GM06990 (cell line): ENCODE measurements at regions not wholly inside any gene's neighbourhood (a gene's known extent, or its start where the extent isn't known, plus 50 kb on each side); places are given as distances from the start of the nearest gene placed in this dataset.

ENCODE experiments used
- DNase-seq: peaks from one replicate; pipeline ENCODE4 v3.0.0-alpha.2; 2011; ENCODE audit not compliant: insufficient read length; ENCODE audit errors: extremely low read depth
- H3K27me3 ChIP-seq: replicated peaks from 2 replicates; pipeline ENCODE4 v1.6.0; 2011; ENCODE audit warnings: low read length; ENCODE audit not compliant: control insufficient read depth, insufficient read depth
- H3K36me3 ChIP-seq: 2 replicates; pipeline ENCODE4 v1.5.1; 2011; ENCODE audit warnings: low read length; ENCODE audit not compliant: control insufficient read depth, insufficient read depth
- H3K4me3 ChIP-seq: replicated peaks from 2 replicates; pipeline ENCODE4 v1.5.1; 2011; ENCODE audit warnings: low read depth, mild to moderate bottlenecking, control low read depth, low read length
- CTCF ChIP-seq: IDR thresholded peaks from 2 replicates; pipeline ENCODE4 v1.5.1; 2011; ENCODE audit warnings: low read length, control low read depth, mild to moderate bottlenecking, inconsistent platforms; ENCODE audit not compliant: insufficient read depth, poor library complexity, severe bottlenecking

DNA sequence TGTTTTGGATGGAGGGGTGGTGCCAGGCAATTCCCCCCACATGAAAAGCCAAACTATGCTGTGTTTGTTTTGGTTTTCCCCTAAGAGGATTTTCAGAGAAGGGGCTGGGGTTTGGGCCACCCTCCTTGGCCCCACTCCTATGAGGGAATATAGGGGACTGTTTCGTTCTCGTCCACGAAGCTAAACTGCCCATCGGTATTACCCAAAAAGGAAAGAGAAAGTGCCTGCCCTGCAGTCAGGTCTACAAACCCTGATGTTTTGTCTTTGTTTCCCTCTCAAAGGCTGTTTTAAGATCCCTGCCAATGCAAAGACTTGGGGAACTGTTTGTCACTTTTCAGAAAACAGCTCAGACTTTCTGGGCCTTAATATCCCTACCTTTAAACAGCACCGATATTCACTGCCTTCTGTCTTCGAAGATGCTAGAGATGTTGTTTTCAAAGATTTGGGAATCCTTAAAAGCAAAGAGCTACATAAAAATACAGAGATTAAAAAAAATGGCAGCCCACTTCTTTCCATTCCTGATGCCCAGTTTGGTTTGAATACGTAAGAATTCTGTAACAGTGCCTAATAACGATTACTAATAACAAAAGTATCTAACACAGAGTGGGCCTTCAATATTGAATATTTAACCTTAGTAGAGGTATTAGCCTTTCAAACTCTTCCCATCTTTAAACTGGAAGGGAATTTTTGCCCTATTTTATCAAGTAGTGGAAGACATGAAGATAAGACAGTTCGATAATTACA is 518.4 kb downstream of the MED13L start:
- H3K4me3 ChIP-seq = no peak overlapping the region
- H3K36me3 ChIP-seq = no peaks in the 10 kb centered on the region
- DNase-seq = no peak
- no peaks in the 10 kb centered on the region for H3K27me3 ChIP-seq
- TF ChIP-seq CTCF = no peak

GRCh38 chr12:115758183-115758582 is 519.3 kb downstream of the MED13L start:
- Histone ChIP-seq H3K36me3 (no peaks in the 10 kb centered on the region), H3K27me3 (no peaks in the 10 kb centered on the region), H3K4me3 (no peak overlapping the region)
- TF ChIP-seq CTCF = no peak
- DNase-seq = no peak

DNA sequence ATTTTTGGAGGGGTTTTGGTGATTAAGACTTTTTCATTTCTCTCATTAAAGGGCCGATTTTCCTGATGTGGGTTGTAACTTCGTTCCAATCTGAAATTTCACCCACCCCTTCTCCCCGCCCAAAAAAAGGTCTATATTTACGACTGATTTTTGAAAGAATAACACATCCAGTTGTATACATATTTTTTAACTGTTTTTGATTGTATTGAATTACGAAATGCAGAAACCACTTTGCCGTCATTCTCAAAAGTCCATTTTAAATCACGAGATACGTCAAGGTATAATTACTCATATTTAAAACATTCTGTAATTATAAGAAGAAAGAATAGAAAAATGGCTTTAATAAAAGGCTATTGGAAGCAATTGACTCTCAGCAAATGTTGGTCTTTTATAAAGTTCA is 520.7 kb downstream of the MED13L start:
- Histone ChIP-seq H3K27me3 (no peaks in the 10 kb centered on the region), H3K4me3 (no peak overlapping the region), H3K36me3 (no peaks in the 10 kb centered on the region)
- no peak for DNase-seq
- no peak for TF ChIP-seq CTCF

DNA sequence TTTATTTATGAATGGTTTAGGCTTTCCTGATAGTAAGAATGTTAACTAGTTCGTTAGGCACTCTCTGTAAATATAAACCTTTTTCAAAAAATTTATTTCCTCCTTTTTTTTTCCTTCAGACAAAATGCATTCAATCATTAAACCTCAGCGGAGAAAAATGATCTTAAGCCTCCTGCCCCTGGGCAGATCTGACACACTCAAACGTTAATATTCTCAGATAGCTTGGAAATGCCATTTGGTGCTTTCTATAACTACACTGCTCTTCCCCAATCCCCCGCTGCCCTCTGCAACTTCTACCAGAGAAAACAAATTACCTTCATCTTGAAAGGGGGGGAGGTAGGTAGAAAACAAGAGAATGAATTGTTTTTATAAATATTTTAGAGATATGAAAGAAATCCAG is 521.2 kb downstream of the MED13L start:
- H3K4me3 ChIP-seq = no peak overlapping the region
- no peak for TF ChIP-seq CTCF
- no peaks in the 10 kb centered on the region for H3K27me3 ChIP-seq
- no peaks in the 10 kb centered on the region for H3K36me3 ChIP-seq
- no peak for DNase-seq

DNA sequence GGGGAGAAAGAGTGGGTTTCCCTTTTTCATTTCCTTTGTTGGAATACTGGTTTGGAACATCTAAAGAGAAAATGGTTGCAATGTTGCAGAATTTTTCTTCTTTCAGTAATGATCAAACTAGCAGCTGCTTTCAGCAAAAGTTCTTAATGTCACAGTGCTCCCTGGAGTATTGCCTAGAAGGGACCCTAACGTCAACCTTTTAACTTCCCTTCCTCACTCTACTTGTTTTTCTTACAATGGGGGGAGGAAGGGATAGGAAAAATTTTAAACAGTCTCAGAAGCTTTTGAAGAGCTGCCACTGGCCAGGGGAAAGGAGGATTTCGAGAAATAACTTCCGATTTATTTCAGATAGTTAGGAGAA is 521.8 kb downstream of the MED13L start:
- H3K4me3 ChIP-seq = no peak overlapping the region
- H3K27me3 ChIP-seq = no peaks in the 10 kb centered on the region
- DNase-seq = no peak
- no peaks in the 10 kb centered on the region for H3K36me3 ChIP-seq
- TF ChIP-seq CTCF = no peak

DNA sequence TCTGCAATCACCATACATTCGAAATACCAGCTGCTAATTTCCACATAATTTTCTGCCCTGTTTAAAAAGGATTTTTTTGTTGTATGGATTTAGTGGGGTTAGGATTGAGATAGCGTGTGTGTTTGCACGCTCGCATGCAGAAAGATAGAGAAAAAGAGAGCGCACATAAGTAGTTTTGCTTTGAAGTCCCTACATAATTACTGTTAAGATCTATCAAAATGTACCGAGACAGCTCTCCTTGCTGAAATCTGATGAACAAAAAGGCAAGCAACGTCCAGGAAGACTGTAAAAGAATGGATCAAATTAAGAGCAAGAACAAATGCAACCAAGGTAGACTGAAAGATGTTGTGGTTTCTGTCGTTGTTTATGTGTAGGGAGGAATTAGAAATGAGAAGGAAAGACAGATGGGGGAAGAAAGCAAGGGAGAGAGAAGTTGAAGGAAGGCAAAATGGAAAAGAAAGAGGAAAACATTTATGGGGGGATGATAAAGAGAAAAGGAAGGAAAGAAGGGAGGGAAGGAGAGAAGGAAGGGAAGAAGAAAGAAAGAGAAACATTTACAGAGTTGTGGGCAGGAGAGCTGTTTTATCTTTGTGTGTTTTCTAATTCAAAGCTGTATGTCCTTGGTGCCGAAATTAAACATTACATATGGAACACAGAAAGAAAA is 522.3 kb downstream of the MED13L start:
- no peak for TF ChIP-seq CTCF
- no peaks in the 10 kb centered on the region for H3K27me3 ChIP-seq
- H3K4me3 ChIP-seq = no peak overlapping the region
- DNase-seq = no peak
- H3K36me3 ChIP-seq = no peaks in the 10 kb centered on the region
